Calu3 (cell line): ENCODE measurements at regions not wholly inside any gene's neighbourhood (a gene's known extent, or its start where the extent isn't known, plus 50 kb on each side); places are given as distances from the start of the nearest gene placed in this dataset.
A peak's percentile ranks its signal among the peaks of the same experiment; 100 is the strongest.

Experiments used
- BruUV-seq: library from RNA; stranded (reverse); fragments of 400-500 nt; replicated peaks from 2 replicates; lab custom pipeline; 2021; lab: Mats Ljungman, UMichigan
- CTCF ChIA-PET: fragments of 300-600 bp; sonication (Branson Sonifier 250); formaldehyde crosslinking; loops from one replicate; lab custom pipeline; 2022; ENCODE audit warnings: antibody characterized with exemption; lab: Charles Lee
- DNase-seq: peaks from one replicate; pipeline ENCODE4 v3.0.0; 2022
- H3K27ac Mint-ChIP-seq: one replicate; pipeline ENCODE4 v1.8.0; 2022; ENCODE audit warnings: mixed read lengths; ENCODE audit not compliant: unreplicated experiment
- H3K27me3 Mint-ChIP-seq: one replicate; pipeline ENCODE4 v1.8.0; 2022; ENCODE audit warnings: mixed read lengths; ENCODE audit not compliant: unreplicated experiment
- H3K36me3 Mint-ChIP-seq: one replicate; pipeline ENCODE4 v1.8.0; 2022; ENCODE audit warnings: mild to moderate bottlenecking, moderate library complexity, mixed read lengths; ENCODE audit not compliant: insufficient read depth, unreplicated experiment
- H3K4me1 Mint-ChIP-seq: one replicate; pipeline ENCODE4 v1.8.0; 2022; ENCODE audit warnings: mild to moderate bottlenecking, low read depth, mixed read lengths; ENCODE audit not compliant: unreplicated experiment
- H3K4me3 Mint-ChIP-seq: one replicate; pipeline ENCODE4 v1.8.0; 2022; ENCODE audit warnings: mild to moderate bottlenecking, low read depth, moderate library complexity, mixed read lengths; ENCODE audit not compliant: unreplicated experiment
- H3K9me3 Mint-ChIP-seq: one replicate; pipeline ENCODE4 v1.8.0; 2022; ENCODE audit warnings: low read depth, mixed read lengths; ENCODE audit not compliant: unreplicated experiment
- CTCF ChIP-seq: fragments of 200-600 bp; IDR thresholded peaks from one replicate; pipeline ENCODE4 v1.8.0; 2022; ENCODE audit warnings: antibody characterized with exemption; ENCODE audit not compliant: unreplicated experiment
- intact Hi-C: fragments of 100-400 bp; cut with micrococcal nuclease; formaldehyde crosslinking; loops from one replicate; pipeline ENCODE4 v1.10.0; 2022; ENCODE audit not compliant: unreplicated experiment

GRCh38 chr10:9211228-9211627 lies 1156.7 kb downstream of the GATA3 start:
- no TSS peak for BruUV-seq
- CTCF ChIA-PET = no interaction called here
- H3K4me1 Mint-ChIP-seq = peaks cover 8% of the 10 kb centered on the region
- no peaks in the 10 kb centered on the region for H3K9me3 Mint-ChIP-seq
- no peak overlapping the region for H3K27ac Mint-ChIP-seq
- peaks cover 4% of the 10 kb centered on the region for H3K36me3 Mint-ChIP-seq
- no peak overlapping the region for H3K4me3 Mint-ChIP-seq
- intact Hi-C loops = no loop called here
- peak; percentile 43 for TF ChIP-seq CTCF
- H3K27me3 Mint-ChIP-seq = no peaks in the 10 kb centered on the region
- DNase-seq = no peak

DNA sequence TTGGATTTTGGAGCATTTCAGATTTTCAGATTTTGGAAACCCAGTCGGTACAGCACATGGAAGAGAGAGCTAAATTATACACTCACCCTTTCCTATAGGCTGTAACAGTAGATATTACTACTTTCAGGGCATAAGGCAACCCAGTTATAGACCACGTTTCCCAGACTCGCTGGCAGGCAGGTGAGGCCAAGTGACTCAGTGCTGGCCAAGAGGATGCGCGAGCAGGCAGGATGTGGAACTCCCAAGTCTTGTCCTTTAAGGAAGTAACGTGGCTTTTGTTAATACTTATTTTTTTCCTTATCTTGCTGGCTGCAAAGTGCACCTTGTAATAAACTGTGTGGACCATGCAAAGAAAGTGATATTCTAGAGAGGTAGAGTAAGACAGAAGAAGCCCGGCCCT lies 1160.1 kb downstream of the GATA3 start:
- no peak for TF ChIP-seq CTCF
- CTCF ChIA-PET = no interaction called here
- DNase-seq = no peak
- Mint-ChIP-seq H3K27ac (no peak overlapping the region), H3K4me3 (no peak overlapping the region), H3K4me1 (peaks cover 1% of the 10 kb centered on the region), H3K9me3 (no peaks in the 10 kb centered on the region), H3K27me3 (no peaks in the 10 kb centered on the region), H3K36me3 (no peaks in the 10 kb centered on the region)
- no TSS peak for BruUV-seq
- intact Hi-C loops = no loop called here

DNA sequence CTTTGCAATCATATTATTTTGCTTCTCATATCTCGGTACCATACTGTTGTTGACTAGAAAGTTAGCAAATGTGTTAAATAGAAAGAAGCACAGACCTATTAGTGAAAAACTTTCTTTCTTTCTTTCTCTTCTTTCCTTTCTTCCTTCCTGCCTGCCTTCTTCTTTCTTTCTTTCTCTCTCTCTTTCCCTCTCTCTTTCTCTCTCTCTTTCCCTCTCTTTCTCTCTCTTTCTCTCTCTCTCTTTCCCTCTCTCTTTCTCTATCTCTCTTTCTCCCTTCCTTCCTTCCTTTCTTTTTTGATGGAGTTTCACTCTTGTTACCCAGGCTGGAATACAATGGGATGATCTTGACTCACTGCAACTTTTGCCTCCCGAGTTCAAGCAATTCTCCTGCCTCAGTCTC lies 1160.6 kb downstream of the GATA3 start:
- H3K9me3 Mint-ChIP-seq = no peaks in the 10 kb centered on the region

GRCh38 chr10:9219860-9220259 lies 1165.4 kb downstream of the GATA3 start:
- no peaks in the 10 kb centered on the region for H3K4me1 Mint-ChIP-seq
- CTCF ChIA-PET = no interaction called here
- DNase-seq = no peak
- no peak for TF ChIP-seq CTCF
- intact Hi-C loops = no loop called here
- BruUV-seq = no TSS peak
- H3K4me3 Mint-ChIP-seq = no peak overlapping the region
- no peaks in the 10 kb centered on the region for H3K9me3 Mint-ChIP-seq
- no peak overlapping the region for H3K27ac Mint-ChIP-seq
- no peaks in the 10 kb centered on the region for H3K27me3 Mint-ChIP-seq
- no peaks in the 10 kb centered on the region for H3K36me3 Mint-ChIP-seq

More for the DNA sequence above, 1160.6 kb downstream of the GATA3 start:
- no peaks in the 10 kb centered on the region for H3K4me1 Mint-ChIP-seq
- no peak for TF ChIP-seq CTCF
- no TSS peak for BruUV-seq
- no peaks in the 10 kb centered on the region for H3K36me3 Mint-ChIP-seq
- intact Hi-C loops = no loop called here
- no peaks in the 10 kb centered on the region for H3K27me3 Mint-ChIP-seq
- no peak overlapping the region for H3K27ac Mint-ChIP-seq
- no peak overlapping the region for H3K4me3 Mint-ChIP-seq
- CTCF ChIA-PET = no interaction called here
- DNase-seq = no peak
